GM18867 (cell line): ENCODE measurements at regions not wholly inside any gene's neighbourhood (a gene's known extent, or its start where the extent isn't known, plus 50 kb on each side); places are given as distances from the start of the nearest gene placed in this dataset.

Experiments
- ATAC-seq: cut with Tn5 transposase; IDR thresholded peaks from one replicate; pipeline ENCODE4 v1.9.1; 2021; ENCODE audit warnings: mild to moderate bottlenecking, moderate library complexity; ENCODE audit not compliant: unreplicated experiment

DNA sequence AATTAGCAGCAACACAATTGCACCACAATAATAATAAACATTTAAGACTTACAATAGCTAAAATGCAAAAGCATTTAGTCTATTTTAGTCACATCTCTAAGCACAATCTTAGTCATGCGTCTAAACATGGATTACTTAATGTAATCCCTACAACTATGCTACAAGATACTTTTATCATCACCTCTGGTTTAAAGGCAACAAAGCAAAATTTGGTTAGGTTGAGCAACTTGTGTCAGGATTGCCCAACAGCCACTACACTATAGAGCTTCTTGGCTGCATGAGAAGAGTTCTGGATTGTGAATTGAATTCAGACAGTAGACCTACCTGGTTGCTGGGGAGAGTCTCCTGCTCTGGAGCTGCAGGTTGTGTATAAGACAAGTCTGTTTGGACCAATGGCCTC is 146.5 kb upstream of the PUDP start:
- ATAC-seq = no peak

DNA sequence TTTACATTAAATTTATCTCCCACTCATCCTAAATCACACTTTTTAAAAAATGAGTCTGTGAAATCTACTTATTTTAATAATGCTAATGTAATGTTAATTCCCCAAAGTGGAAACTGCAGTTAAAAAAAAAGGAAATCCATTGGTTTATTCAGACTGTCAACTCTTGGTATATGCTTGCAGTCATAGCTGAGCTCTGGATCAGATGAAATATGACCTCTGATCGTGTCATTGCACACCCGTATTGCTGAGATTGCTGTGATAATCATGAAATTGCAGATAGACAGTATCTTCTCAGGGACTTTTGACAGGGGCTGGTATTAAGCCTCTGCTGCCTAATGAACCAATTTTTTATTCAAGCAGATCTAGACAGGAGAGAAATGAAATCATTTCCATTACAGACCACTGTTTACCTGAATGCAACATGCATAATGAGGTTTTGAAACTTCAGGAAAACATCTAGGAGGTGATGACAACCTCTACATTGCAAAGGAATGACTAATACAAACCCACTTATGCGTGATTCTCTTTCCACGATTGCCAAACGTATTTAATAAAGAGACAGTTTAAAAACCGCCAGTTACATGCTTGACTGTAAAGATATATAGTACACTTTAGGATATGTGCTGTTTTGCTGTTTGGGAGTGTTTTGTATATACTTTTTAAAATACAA is 138.3 kb upstream of the PUDP start:
- ATAC-seq = no peak

DNA sequence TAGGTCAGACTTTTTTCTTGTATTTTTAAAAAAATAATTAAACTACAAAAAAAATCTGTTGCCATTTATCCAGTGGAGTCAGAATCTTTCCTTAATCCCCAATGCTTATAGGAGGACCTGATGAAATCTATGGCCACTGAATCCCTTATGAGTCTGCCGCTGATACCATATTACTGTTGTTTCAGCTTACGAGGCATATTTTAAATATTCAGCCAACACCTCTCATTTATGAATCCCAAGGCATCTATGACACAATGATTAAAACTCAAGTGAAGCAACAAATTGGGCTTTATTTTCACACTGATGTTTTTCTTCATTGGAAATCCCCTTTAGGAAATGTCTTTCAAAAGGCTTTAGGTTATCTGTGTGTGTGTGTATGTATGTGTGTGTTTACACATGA is 137.8 kb upstream of the PUDP start:
- no peak for ATAC-seq

DNA sequence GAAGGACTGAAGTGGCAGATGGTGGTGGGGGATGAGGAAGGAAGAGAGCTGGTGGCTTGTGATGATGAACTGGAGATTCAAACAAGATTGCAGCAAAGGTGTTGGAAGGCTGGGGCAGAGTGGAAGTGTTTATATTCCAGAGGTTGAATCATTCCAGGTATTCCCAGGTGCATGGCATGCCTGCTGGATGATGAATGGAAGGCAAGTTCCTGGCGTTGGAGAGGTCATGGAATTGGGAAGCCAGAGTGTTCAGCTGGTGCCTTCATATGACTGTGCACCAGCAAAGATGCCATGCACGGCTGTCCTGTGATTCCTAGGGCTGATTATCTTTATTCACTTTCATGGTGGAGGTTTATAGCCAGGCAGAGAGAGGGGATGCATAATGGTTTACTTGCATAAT is 135.8 kb upstream of the PUDP start:
- ATAC-seq = no peak

DNA sequence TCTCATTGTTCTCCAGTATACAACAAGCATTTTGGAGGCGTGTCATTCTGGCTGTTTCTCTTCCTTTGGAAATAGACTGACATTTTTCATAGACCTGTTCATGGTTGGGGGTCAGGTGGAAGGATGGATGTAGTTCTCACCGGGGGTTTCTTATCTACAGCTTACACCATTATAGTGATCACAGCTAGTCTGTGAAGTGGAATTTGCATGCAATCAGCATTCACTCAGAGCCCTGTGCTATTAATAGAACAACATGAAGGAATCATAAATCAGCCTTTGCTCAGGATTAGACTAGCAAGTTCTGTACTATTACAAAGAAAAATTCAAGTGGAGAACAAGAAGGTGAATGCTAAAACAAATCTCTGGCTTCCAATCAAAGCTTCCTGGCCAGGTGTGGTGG is 132.6 kb upstream of the PUDP start:
- ATAC-seq = no peak

DNA sequence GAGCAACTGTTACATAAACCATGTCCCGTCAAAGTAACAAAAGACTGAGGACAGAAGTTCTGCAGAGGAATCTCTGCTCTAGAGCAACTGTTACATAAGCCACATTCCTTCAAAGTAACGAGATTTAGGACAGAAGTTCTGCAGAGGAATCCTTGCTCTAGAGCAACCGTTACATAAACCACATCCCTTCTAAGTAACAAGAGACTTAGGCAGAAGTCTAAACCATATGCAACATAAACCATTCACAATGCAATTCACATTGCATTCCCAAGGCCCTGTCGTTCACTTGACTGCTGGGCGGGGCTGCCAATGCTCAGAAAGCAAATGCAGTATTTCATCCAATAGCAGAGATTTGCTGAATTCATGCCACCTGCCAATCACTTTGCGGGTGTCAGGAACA is 124.4 kb upstream of the PUDP start:
- ATAC-seq = no peak

DNA sequence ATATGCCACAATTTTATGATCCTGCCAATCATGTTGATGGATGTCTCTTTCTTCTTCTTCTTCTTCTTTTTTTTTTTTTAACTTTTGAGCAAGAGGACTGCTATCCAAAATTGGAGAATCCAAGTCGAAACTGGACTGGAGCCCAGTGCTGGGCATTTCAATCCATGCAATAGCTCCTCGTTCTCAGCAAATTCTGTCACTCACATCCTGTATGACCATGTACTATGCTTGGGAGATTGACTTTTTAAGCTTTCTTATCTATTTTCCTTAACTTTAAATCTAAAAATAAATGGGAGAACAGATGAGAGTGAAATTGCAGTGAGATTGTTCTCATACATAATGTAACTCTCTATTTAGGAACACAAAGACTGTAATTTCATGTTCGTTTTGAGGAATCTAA is 123.0 kb upstream of the PUDP start:
- ATAC-seq = no peak

DNA sequence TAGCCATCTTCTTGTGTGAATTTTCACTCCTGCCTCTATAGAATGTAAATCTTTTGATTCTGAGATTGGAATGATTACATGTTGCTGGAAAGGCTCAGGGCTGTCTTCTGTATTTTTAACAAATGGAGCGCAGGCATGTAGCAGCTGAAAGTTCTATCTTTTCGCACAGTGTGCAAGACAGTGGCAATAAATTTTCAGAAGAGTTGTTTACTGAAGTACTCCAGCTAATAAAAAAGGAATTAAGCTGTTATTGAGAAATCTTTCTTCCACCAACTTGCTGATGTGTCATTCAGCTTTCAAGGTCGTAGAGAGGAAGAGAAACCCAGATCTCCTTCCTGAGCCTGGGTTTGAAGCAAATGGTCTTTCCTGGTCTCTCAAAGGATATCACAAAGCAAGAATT is 122.0 kb upstream of the PUDP start:
- ATAC-seq = no peak

DNA sequence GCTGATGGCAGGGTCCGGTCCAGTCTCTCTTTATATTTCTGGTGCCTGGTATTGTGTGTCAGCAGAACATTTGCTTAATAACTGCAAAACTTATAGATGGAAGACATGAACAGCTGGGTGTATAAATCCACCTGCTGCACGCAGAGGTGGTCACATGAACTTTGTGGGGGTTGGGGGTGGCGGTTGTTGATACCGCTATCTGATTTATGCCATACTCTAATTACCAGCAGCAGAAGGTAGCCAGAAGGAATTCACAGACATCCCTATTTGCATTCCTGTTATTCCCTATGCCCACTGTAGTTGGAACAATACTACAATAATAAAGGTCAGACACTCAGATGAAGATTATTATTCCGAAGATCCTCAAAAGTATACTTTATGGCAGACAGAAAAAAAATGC is 121.6 kb upstream of the PUDP start:
- no peak for ATAC-seq

DNA sequence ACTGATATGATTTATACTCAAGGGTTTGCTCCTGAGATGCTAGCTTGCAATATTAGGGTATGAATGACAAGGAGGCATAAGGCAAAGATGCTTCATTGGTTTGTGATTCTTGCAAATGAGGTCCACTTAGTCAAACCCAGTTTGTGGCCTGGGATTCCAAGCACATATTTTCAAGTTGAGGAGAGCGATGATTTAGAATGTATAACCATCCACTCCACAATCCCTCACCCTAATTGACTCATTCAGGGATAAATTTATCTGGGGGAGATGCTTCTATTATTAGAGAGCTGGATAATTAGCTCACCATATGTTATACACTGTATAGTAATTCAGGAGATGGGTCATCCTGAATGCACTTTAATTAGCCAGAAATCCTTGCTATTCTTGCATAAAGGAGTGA is 118.3 kb upstream of the PUDP start:
- ATAC-seq = no peak

DNA sequence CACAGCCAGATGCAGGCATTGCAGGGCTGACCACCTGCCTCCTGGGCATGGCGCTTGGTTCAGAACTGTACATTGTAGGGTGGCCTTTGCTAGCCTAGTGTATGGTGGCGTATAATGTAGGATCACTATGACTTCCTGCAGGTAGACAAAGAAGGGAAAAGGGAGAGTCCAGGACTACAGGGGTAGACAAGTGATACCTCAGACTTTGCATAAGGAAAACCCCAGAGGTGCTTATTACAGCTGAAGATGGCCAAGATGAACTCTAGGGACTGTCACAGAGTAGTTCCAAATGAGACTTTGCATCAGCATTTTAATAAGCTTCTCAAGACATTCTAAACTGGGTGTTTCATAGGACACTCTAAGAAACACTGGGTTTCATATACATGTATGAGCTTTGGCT is 116.4 kb upstream of the PUDP start:
- ATAC-seq = peak; percentile 32

DNA sequence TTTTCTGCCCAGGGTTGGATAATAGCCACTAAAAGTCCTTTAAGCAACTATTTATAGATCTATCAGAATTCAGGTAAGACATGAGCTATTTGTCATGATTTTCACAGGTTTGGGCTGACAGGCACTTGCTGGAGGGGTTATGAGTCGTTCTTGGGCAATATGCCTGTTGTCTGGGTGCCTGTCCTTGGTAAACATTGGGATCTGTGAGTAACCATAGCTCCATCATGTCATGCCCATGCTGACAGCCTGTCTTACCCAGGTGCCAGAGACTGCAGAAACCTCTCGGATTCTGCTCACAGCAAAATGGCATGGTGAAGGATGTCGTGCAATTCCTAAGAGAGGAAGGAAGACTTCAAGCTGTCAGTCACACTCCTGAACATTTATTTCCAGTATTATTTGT is 116.0 kb upstream of the PUDP start:
- ATAC-seq = no peak

DNA sequence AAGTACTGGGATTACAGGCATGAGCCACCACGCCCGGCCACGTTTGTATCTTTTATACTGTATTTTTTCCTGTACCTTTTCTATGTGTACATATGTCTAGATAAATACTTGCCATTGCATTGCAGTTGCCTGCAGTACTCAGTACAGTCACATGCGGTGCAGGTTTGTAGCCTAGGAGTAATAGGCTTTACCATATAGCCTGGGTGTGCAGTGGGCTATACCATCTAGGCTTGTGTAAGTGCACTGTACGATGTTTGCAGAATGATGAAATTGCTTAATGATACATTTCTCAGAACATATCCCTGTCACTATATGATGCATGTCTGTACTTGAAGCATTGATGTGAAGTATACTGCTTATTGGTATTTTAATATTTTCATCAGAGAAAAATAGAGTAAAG is 115.4 kb upstream of the PUDP start:
- ATAC-seq = no peak

DNA sequence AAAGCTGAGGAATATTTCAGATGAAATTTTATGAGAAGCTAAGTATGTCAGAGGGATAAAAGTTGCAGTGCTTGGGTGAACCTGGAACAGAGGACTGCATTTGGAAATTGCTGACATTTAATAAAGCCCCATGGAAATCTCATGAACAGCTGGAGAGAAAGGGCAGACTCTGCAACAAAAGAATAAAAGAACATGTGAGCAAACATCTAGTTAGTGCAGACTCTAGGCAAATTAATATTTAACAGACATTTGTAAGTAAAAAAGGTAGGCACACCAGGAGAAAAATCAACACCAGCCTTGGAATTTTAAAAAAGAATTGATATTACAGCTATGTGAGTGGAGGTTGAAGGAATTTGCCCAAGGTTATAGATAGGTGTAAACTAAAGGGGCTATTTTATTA is 114.6 kb upstream of the PUDP start:
- ATAC-seq = no peak

DNA sequence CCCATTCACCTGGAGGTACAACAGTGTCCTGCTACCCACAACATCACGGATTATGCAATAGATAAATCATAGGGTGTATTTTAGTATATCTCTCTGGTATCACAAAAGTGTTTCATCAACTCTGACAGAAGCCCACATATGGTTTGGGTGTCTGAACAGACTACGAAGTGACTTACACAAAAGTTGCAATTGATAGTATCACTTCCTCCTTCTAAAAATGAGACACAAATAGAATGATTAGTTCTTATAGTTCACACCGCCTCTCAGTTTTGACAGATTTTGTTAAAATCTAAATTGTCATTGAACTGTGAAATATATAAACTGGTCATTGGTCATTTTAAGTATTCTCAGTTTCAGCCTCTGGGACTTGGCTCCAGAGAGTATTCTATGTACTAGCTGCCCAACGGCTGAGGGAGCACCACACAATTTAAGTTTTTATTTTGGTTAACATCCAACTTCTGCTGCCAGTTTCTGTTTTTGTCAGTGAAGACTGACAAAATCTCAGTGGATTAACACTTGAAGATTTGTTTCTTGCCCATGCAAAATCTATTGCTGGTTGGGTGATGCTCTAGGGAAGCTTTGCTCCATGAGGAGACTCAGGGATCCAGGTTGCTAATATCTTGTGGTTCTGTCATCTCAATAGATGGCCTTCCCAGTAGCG is 113.8 kb upstream of the PUDP start:
- peak; percentile 94 for ATAC-seq

DNA sequence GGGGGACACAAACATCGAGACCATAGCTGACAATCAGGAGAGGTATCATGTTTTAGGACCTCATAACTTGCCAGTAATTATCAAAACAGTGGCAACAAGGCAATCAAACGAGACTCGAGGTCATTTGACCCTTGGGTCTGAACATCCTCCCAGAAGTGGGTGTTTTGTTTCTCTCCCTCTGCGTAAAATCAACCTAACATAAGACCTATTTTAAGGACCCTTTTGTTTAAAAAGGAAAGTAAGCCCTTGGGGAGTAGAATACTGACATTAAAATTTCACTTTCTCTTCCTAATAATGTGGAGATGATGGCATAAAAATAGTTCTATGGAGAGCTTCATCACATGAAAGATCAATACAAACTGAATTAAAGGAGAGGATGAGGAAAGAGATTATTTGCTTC is 106.2 kb upstream of the PUDP start:
- ATAC-seq = no peak

DNA sequence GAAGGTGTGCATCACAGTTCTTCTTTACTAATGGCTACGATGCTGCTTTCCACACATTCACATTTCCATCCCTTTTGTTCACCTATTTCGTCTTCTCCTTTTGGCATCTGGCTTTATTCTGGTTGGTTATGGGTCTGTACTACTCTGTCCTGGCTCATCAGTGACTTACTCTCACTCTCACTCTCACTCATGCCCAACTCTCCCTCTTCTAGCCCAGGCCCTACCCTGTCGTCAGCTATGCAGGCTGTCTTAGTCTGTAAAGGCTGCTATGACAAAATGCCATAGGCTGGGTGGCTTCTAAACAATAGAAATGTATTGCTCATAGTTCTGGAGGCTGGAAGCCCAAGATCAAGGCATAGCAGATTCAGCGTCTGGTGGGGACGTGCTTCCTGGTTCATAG is 105.6 kb upstream of the PUDP start:
- ATAC-seq = no peak

DNA sequence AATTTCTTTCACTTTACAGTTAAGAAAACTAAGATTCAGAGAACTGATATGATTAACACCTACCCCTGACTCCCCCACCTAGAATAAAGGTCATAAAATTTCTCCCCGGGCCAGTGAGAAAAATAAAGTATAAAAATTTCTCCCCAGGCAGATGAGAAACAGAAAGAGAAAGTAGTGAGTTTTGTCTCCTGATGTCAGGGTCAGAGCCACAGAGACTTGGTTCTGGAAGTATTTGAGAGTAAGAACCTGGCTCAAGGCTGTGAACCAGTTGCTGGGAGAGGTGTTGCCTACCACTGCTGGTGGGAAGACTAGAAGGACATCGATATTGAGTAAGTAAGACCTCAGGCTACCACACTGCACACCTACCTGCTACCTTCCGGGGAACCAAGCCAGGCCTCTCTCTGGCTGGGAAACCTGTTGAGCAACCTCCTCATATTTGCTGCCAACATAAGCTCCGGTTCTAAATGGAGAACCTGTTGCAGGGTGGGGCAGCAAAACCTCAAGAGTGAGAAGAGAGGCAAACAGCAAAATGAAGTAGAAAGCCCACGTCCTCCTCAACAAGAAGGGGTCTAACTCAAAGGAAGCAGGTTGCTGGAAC is 104.2 kb upstream of the PUDP start:
- ATAC-seq = peak; percentile 71

DNA sequence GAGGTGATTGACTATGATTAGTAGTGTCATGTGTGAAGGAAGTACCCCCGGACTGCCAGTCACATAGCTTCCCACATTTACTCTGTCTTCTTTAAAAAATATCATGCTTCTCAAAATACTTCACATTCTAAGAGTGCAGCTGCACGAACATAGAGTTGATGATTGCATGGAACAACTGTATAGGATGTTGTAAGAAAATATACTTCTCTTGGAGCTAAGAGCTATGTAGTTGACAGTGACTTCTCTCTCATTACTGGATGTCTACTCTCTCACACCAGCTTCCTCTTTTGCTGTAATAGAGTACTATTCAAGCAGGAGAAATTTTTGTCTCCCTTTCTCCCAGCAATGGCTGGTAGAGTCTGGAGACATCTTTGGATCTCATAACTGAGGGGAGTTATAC is 99.4 kb upstream of the PUDP start:
- no peak for ATAC-seq

DNA sequence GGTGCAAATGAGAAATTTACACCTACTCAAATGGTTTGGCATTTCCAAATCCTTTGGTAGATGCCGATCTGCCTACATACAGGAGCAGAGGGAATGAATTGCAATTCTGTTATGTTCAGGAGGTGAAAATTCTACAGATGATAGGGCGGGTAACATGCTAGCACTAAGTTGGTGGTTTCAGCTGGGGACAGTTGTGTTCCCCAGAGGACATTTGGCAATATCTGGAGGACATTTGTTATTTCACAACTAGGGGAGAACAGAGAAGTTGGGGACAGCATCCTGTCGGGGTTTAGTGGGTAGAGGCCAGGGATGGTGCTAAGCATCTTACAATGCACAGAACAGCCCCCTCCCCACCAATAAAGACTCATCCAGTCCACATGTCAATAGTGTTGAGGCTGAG is 96.5 kb upstream of the PUDP start:
- ATAC-seq = no peak

DNA sequence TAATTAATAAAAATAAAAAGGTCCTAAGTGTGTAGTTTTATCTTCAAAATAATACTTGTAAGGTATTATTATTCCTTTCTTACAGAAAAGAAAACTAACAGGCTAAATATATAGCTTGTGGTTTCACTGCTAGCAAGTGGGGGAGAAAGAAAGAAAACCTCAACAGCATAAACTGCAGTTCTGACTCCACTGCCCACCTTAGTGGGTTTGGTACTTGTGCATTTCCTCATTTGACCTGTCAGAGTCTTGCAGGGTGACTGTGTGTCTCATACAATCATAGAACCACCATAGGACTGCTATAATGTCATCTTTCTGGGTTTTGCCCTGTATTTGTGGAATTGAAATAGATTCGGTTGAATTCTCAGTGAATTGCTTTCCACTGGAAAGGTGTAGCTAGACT is 94.7 kb upstream of the PUDP start:
- peak; percentile 99 for ATAC-seq

DNA sequence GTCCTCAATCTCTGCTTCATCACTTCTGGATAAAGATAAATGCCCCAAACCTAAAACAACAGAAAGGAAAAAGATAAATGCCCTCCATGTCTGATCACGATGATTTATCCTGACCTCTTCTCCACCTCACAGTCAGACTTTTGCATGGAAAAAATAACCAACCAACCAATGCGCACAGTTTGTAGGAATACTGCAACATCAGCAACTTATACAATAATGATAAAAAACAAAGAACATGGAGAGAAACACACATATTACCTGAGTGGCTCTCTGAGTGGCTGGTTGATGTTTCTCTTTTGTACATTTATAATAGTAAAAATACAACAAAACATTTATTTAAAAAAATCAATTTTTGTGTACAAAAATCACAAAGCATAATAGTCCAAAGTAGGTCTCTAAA is 93.0 kb upstream of the PUDP start:
- no peak for ATAC-seq

DNA sequence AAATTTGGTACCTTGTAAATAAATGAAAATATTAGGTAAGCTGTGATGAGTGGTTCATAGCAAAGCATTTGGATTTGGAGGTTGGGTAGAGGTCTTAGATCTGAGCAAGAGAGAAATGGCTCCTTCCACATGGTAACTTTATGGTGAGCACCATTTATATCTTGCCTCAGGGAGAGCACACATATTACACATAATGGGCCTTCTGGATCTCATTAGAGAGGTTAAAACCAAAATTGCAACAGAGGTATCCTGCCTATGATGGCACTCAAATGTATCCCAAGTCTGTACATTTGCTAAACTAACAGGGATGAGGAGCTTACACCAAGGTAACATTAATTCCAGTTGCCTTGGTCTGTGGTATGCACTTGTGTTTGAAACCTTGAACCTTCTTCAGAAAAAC is 87.1 kb upstream of the PUDP start:
- no peak for ATAC-seq
